HG03097 (cell line): ENCODE measurements at regions not wholly inside any gene's neighbourhood (a gene's known extent, or its start where the extent isn't known, plus 50 kb on each side); places are given as distances from the start of the nearest gene placed in this dataset.

Experiments
- ATAC-seq: cut with Tn5 transposase; IDR thresholded peaks from one replicate; pipeline ENCODE4 v1.9.1; 2021; ENCODE audit not compliant: unreplicated experiment, low FRiP score

DNA sequence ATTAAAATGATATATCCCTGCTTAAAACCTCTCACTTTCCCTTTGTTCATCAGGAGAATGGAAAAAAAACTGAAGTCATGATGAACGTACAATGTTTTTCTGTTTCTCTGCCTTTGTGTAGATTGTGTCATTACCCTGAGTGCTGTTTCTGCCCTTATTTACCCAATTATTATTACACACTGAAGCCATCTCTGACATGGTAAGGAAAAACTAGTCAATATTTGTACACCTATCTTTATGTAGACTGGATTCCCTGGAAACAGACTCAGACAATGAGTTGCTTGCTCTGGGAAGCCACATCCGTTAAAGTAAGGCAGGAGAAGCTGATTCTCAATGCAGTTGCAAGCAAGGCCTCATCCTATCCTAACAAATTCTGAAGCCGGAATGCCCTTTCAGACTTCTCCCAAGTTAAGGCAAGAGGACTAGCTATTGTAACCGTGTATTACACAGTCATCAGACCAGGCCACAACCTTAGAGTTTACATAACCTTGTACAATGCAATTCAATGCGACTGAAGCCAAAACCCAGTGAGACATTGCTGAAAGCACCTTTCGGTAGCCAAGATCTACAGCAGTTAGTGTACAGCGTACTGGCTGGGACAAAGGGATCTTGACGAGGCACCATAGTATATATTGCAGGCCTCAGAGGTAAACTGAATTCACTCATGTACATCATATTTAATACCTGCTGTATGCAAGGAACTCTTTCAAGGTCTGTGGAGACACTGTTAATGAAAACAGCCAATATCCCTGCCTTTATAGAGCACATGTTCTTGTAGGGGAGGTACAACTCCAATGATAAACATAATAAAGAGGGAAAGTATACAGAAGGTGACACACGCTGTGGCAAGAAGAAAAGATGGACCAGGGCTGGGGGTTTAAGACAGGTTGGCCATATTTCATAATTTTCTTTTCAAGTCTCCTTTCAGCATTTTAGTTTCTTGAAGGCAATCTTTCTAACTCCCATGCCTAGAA lies 1040.8 kb upstream of the SEMA6D start:
- ATAC-seq = no peak

DNA sequence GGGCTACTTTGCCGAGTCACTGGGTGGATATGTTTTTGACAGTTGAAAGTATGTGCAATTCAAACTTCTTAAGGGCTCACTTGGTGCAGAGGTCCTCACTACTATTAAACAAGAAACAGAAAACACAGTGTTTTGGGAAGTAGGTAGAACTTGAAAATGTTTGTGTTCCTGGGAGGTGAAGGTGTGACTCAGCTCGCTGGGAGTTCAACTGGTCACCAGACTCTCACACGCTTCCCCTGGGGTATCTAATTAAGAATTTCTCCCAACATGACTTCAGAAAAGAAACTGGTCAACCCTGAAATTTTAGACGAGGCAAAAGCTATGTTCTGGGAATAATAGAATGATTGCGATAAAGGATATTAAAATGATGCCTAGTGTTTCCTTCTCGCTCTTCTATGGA lies 1039.8 kb upstream of the SEMA6D start:
- ATAC-seq = no peak

DNA sequence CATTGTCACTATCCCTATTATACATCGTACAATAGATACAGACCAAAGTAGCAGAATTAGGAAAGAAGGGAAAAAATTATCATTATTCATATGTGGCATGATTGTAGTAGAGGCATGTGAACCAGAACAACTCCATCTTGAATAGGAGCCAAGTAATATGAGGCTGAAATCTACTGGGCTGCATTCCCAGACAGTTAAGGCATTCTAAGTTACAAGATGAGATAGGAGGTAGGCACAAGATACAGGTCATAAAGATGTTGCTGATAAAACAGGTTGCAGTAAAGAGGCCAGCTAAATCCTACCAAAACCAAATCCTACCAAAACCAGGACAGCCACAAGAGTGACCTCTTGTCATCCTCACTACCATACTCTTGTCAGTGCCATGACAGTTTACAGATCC lies 1035.4 kb upstream of the SEMA6D start:
- ATAC-seq = no peak

DNA sequence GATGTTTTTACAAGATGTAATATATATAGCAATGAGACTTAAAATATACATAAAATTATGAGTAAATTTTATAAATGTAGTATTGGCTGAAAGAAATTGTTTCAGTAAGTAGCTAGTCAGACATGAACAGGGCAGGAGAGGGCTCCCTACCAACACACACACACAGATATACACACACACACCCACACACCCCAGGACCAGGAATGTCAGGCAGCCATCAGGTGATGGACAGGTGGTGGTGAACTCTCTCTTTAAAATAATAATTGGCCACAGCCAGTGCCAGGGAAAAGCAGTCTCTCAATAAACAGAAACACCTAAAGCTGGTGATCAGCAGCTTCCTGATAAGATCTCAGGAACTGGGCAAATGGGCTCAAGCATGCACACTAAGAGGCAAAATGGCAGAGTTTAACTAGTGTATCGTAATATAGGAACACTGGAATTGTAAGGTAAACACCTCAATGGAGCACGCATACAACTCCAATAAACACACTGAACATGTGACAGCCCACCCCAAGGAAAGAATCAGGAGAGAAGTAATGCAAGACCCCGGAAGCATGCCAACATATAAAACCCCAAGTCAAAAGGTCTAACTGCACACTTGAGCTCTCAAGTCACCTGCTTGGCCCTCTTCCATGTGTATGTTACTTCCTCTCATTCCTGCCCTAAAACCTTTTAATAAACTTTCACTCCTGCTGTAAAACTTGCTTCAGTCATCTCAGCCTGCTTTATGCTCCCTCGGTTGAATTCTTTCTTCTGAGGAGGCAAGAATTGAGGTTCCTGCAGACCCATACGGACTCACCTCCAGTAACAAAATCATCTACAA lies 1034.1 kb upstream of the SEMA6D start:
- ATAC-seq = no peak

- ATAC-seq = no peak
These were observed 1032.2 kb upstream of the SEMA6D start for GRCh38 chr15:46685096-46685495.

- no peak for ATAC-seq
These were observed 1031.6 kb upstream of the SEMA6D start for GRCh38 chr15:46685681-46686080.

DNA sequence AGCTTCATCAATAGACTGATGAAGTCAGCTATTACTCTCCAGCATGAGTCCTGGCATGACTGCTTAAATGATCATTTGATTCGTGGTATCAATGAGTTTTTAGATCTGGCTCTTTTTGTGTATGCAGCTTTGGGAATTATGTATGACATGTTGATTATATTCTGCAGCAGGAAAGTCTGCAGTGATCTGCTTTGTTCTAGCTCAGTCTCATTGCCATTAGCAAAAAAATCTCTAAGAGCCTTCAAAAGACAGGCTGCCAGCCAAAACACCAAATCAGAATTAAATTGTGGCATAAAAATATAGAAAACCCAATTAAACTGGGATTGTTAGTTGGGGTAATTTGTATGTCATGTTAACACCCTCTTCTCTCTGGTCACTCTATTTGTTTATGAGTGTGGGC lies 1021.0 kb upstream of the SEMA6D start:
- ATAC-seq = no peak

DNA sequence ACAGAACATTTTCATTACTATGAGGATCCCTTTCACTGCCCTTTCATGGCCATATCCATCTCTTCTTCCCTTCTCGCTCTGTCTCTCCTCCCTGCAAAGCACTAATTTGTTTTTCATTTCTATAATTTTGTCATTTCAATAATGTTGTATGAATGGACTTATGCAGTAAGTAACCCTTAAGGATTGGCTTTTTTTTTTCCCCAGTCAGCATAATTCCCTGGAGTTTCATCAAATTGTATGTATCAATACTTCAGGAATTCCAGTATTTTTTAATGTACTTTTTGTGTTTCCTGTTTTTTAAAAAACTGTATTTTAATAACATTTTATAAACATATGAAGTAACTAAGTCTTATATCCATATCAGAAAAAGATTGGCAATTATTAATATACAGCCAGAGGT lies 1016.0 kb upstream of the SEMA6D start:
- no peak for ATAC-seq

DNA sequence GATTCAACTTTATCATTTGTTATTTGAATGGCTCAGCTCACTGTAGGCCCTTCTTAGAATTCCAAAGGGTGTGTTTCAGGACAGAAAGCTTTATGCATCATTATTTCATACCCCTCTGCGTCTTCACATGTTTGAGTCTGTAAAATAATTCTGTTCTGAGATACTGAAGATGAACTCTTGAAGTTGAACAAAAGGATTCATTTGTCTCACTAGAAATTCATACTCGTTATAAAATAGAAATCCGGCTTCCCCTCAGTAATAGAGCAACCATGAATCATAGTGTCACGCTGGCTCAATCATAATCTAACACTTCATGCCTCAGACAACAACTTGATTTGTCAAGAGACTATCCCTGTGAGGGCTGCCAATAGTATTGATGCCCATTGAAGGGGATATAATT lies 1015.4 kb upstream of the SEMA6D start:
- ATAC-seq = no peak

GRCh38 chr15:46703020-46703861 lies 1014.1 kb upstream of the SEMA6D start:
- ATAC-seq = no peak

- ATAC-seq = no peak
These were observed 1013.3 kb upstream of the SEMA6D start for GRCh38 chr15:46703871-46704637.

DNA sequence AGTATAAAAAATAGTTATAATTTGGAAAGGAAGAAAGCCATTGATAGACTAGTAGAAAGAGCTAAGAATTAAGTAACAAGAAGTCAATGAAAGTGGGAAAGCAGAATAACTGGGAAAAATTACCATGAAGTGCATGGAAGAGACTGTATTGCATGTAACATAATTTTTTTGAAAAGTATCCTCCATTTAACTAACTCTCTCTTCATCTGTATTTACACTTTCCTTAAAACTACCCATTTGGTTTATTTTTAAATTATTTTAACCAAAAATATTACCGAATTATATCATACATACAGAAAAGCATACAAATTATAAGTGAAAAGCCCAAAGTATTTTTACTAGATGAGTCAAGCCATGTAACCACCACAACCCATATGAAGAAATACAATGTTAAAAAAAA lies 1009.9 kb upstream of the SEMA6D start:
- ATAC-seq = no peak

DNA sequence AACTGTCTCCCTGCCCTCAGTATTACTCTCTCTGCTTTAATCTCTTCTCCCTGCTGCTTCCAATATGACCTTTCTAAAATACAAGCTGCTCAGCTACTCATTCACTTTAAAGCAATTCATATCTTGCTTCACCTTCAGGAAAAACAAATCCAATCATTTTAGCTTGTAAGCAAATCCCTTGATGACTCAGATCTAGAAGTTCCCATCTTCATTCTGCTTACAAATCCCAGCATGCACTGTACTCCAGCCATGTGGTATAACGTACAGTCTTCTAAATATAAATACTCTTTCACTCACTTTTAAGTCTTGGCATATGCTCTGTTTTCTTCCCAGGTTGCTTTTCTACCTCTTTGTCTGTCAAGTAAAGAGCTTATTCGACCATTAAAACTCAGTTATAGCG lies 1009.1 kb upstream of the SEMA6D start:
- ATAC-seq = no peak

DNA sequence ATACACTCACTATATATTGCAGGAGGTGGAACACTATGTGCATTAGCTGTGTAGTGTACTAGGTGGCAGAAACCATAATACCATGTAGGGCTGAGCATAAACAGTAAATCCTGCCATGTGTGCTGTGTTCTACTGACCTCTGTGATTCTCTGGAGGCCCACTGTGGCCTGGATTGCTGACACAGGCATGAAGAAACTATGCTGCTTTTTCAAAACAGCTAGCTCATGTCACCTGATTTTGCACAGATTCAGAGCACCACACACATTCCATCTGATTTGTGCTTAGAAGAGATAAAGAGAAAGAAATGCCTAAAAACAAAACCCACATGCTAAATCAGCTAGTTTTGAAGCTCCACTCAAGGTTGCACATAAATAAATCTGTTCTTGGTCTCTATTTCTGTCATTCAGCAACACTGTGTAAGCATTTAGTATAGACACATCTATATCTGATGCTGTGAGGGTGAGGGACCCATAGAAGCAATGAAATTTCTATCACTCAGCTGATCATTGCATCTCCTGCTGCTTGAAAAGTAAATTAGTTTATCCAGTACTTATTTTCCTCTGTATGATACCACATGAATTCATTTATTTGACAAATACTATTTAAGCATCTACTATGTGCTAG lies 1007.7 kb upstream of the SEMA6D start:
- no peak for ATAC-seq

DNA sequence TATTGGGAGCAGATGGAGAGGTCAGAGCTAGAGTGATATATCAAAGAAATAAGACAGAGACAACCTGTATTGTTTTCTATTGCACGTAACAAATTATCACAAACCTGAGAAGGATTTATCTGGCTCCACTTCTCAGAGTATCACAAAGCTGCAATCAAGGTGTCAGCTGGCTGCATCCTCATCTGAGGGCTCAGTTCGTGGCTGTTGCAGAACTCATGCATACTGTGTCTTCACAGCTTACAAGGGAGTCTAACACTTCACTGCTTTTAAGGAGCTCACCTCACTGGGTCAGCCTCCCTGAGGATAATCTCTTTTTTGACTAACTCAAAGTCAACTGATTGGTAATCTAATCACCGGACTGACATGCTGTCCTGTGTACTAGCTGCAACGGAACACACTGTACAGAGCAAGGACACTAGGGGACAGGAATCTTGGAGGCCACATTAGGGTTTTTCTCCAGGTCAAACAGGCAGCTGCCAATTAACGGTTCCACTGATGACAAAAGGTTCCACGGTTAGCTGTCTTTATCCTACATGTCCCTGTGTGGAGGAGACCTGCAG lies 1006.8 kb upstream of the SEMA6D start:
- no peak for ATAC-seq

DNA sequence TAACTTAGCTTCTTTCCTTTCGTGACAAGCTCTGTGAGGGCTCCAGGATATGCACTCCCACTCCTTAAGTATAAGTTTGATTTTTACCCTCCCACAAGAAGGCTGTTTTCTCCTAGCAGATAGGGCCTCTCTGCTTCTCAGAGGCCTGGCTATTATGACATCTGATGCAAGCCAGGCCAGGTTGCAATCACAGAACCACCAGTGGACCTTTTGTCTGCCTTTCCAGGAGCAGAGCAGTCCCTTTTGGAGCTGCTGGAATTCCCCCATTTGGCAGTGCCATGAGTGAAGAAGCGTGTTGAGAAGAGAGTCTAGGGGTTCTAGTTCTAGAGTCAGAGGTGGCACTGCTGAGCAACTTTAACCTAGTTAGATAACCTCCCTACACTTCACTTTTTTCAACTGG lies 1004.3 kb upstream of the SEMA6D start:
- no peak for ATAC-seq

DNA sequence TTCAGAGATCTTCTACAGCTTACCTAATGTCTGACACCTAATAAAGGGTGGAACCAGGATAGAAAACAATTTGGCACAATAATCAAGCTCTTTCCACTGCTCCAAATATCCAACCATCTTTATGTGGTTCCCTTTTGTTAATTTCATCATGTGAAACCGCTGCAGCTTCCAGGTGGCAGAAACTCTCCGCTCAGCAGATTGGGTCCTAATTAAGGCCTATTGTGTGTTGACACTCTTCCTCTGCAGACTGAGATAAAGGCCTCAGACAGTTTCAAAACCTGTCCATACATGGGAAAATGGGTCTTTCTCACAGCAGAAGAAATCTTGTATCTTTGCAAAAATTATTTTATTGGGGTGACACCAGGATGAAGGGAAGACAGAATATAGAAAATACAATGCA lies 1002.4 kb upstream of the SEMA6D start:
- no peak for ATAC-seq

DNA sequence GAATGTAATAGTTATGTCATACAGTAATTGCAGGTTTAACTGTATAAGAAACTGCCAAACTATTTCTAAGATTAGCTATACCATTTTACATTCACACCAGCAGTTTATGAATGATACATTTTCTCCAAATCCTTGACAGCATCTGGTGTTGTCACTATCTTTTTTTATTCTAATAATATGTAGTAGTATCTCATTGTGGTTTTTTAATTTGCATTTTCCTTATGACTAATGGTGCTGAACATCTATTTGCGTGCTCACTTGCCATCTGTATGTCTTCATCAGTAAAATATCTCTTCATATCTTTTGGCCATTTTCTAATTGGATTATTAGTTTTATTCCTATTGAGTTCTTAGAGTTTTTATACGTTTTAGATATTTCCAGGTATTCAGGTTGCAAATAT lies 994.0 kb upstream of the SEMA6D start:
- ATAC-seq = no peak

GRCh38 chr15:46732060-46732459 lies 985.2 kb upstream of the SEMA6D start:
- ATAC-seq = no peak
